HepG2 (cell line): ENCODE measurements at regions not wholly inside any gene's neighbourhood (a gene's known extent, or its start where the extent isn't known, plus 50 kb on each side); places are given as distances from the start of the nearest gene placed in this dataset.

Experiments
- ADNP ChIP-seq: sonication (generic); formaldehyde crosslinking; IDR thresholded peaks from 2 replicates; pipeline ENCODE4 v1.4.0; 2020; ENCODE audit warnings: missing genetic modification reagents
- CBX2 ChIP-seq, 2 experiments: fragments of 200-600 bp in 1 of 2; sonication (generic); formaldehyde crosslinking in 1 of 2; IDR thresholded peaks; 2 replicates each; pipeline versions ENCODE4 v1.7.0 to v1.8.1; 2018 to 2022; ENCODE audit warnings: low read depth in 2 of 2, low read length in 1 of 2, mild to moderate bottlenecking in 1 of 2, missing genetic modification reagents in 1 of 2
- ELF1 ChIP-seq: sonication (generic); formaldehyde crosslinking; IDR thresholded peaks from 2 replicates; pipeline ENCODE4 v1.4.0; 2020; ENCODE audit warnings: missing genetic modification reagents
- MBD4 ChIP-seq: IDR thresholded peaks from 2 replicates; pipeline ENCODE4 v1.6.1; 2012; ENCODE audit warnings: low read length, inconsistent platforms, borderline replicate concordance
- MLX ChIP-seq: IDR thresholded peaks from 2 replicates; pipeline ENCODE4 v1.6.1; 2016
- POLR2AphosphoS5 ChIP-seq: IDR thresholded peaks from 2 replicates; pipeline ENCODE4 v1.6.1; 2012; ENCODE audit warnings: low read depth, low read length
- RBM39 ChIP-seq: fragments of 200-400 bp; formaldehyde crosslinking; IDR thresholded peaks from one replicate; pipeline ENCODE4 v1.6.1; 2018; ENCODE audit warnings: antibody characterized with exemption, mild to moderate bottlenecking, low read depth, low read length; ENCODE audit not compliant: poor library complexity, severe bottlenecking
- SP2 ChIP-seq: sonication (generic); formaldehyde crosslinking; IDR thresholded peaks from 2 replicates; pipeline ENCODE4 v1.5.1; 2020; ENCODE audit warnings: mild to moderate bottlenecking, missing genetic modification reagents
- ZNF180 ChIP-seq: sonication (generic); formaldehyde crosslinking; IDR thresholded peaks from 2 replicates; pipeline ENCODE4 v1.4.0; 2020; ENCODE audit warnings: low read depth, missing genetic modification reagents, borderline replicate concordance
- ZNF766 ChIP-seq: sonication (generic); formaldehyde crosslinking; IDR thresholded peaks from 2 replicates; pipeline ENCODE4 v1.5.0; 2020; ENCODE audit warnings: missing genetic modification reagents, borderline replicate concordance
- ZSCAN29 ChIP-seq: sonication (generic); formaldehyde crosslinking; conservative IDR thresholded peaks from 2 replicates; pipeline ENCODE4 v1.4.0; 2020; ENCODE audit warnings: mild to moderate bottlenecking, missing genetic modification reagents

- no peak for TF ChIP-seq POLR2AphosphoS5
- no peak for TF ChIP-seq ELF1
- no peak for TF ChIP-seq CBX2 (IDR thresholded peaks at IDR 0.05; ENCODE audit: low read depth, low read length)
- no peak for TF ChIP-seq CBX2 (CRISPR knock-in tag; IDR thresholded peaks at IDR 0.05; ENCODE audit: low read depth)
- no peak for TF ChIP-seq MLX
- TF ChIP-seq SP2 (CRISPR knock-in tag), result no peak
- TF ChIP-seq RBM39, result no peak
- TF ChIP-seq ZNF180, result no peak
- TF ChIP-seq MBD4, result no peak
- TF ChIP-seq ADNP (CRISPR knock-in tag), result no peak
- TF ChIP-seq ZSCAN29 (CRISPR knock-in tag), result no peak
- TF ChIP-seq ZNF766 (CRISPR knock-in tag), result no peak
Observed at GRCh38 chr1:88204111-88204510, 480.0 kb upstream of the PKN2 start.
